ENCODE measurements at regions not wholly inside any gene's neighbourhood (a gene's known extent, or its start where the extent isn't known, plus 50 kb on each side); places are given as distances from the start of the nearest gene placed in this dataset.

GRCh38 chr20:52484438-52484837 is 292.9 kb upstream of the ZFP64 start:
- TF ChIP-seq REL (CRISPR knock-in tag; conservative IDR thresholded peaks at IDR 0.05) (no peak), FOSL1 (CRISPR knock-in tag; IDR thresholded peaks at IDR 0.05; ENCODE audit: borderline replicate concordance) (no peak), TAF1 (CRISPR knock-in tag; IDR thresholded peaks at IDR 0.05) (no peak), ZNF24 (IDR thresholded peaks at IDR 0.05) (no peak), CTCF (CRISPR knock-in tag; IDR thresholded peaks at IDR 0.05) (no peak), POLR2A (IDR thresholded peaks at IDR 0.05; ENCODE audit: insufficient read depth in 1 of 2, low read depth in 2 of 2, low read length in 2 of 2) (no peak), NFE2L2 (IDR thresholded peaks at IDR 0.05; ENCODE audit: low read length) (no peak)
